ENCODE measurements at regions not wholly inside any gene's neighbourhood (a gene's known extent, or its start where the extent isn't known, plus 50 kb on each side); places are given as distances from the start of the nearest gene placed in this dataset.
"Not testable (repeated sequence)": the region's sequence is repeated elsewhere in the genome, so short reads cannot be mapped to it uniquely, and the experiment has no call there.

- intact Hi-C loops (cut with DNase I), result no loop called here
These were observed 327.3 kb downstream of the FGFR2 start for GRCh38 chr10:121270906-121271305.

GRCh38 chr10:121276046-121276445, 322.2 kb downstream of the FGFR2 start:
- Histone ChIP-seq H3K27me3 (no peaks in the 10 kb centered on the region), H3K4me1 (replicated peaks in 1 of 2) (no peaks in the 10 kb centered on the region), H3K9me3 (replicated peaks in 1 of 3) (no peaks in the 10 kb centered on the region), H3K36me3 (replicated peaks in 1 of 2) (no peaks in the 10 kb centered on the region), H3K27ac (no peak overlapping the region), H3K4me3 (no peak overlapping the region)
- WGBS, 4 donors, result 89 to 97% (median 95%) methylated on average over 7 of the region's 7 CpGs
- TF ChIP-seq POLR2A (IDR thresholded peaks at IDR 0.05), result no peak
- TF ChIP-seq CTCF (IDR thresholded peaks at IDR 0.05), result no peak
- intact Hi-C loops (cut with DNase I), result no loop called here
- DNase-seq, result no peak

More at GRCh38 chr10:121270906-121271305, 327.3 kb downstream of the FGFR2 start:
- Histone ChIP-seq H3K4me3 (no peak overlapping the region), H3K36me3 (replicated peaks in 1 of 2) (no peaks in the 10 kb centered on the region), H3K27me3 (no peaks in the 10 kb centered on the region), H3K9me3 (replicated peaks in 1 of 3) (no peaks in the 10 kb centered on the region), H3K27ac (no peak overlapping the region), H3K4me1 (replicated peaks in 1 of 2) (no peaks in the 10 kb centered on the region)
- 84 to 95% (median 87%) methylated on average over 7 of the region's 7 CpGs for WGBS, 4 donors
- DNase-seq, result no peak
- TF ChIP-seq POLR2A (IDR thresholded peaks at IDR 0.05), result no peak
- no peak for TF ChIP-seq CTCF (IDR thresholded peaks at IDR 0.05)

GRCh38 chr10:121276822-121277221, 321.4 kb downstream of the FGFR2 start:
- TF ChIP-seq CTCF (IDR thresholded peaks at IDR 0.05), result no peak
- no peak for TF ChIP-seq POLR2A (IDR thresholded peaks at IDR 0.05)
- no peak for DNase-seq
- WGBS, 4 donors, result 79 to 83% (median 81%) methylated on average over 4 of the region's 4 CpGs
- Histone ChIP-seq H3K27ac (no peak overlapping the region), H3K27me3 (no peaks in the 10 kb centered on the region), H3K4me1 (replicated peaks in 1 of 2) (no peaks in the 10 kb centered on the region), H3K36me3 (replicated peaks in 1 of 2) (no peaks in the 10 kb centered on the region), H3K9me3 (replicated peaks in 1 of 3) (no peaks in the 10 kb centered on the region), H3K4me3 (no peak overlapping the region)
- intact Hi-C loops (cut with DNase I), result no loop called here

GRCh38 chr10:121278386-121278785, 319.9 kb downstream of the FGFR2 start:
- H3K27ac ChIP-seq; H3K36me3 ChIP-seq (replicated peaks in 1 of 2); DNase-seq; H3K27me3 ChIP-seq; intact Hi-C loops (cut with DNase I); H3K4me1 ChIP-seq (replicated peaks in 1 of 2); H3K4me3 ChIP-seq; H3K9me3 ChIP-seq (replicated peaks in 1 of 3): not testable (repeated sequence)
- WGBS, 4 donors, result 95 to 100% (median 95%) methylated on average over 3 of the region's 3 CpGs

- no peaks in the 10 kb centered on the region for H3K27me3 ChIP-seq
- 67 to 72% (median 70%) methylated on average over 2 of the region's 2 CpGs for WGBS, 4 donors
- no peak overlapping the region for H3K4me3 ChIP-seq
- TF ChIP-seq POLR2A (IDR thresholded peaks at IDR 0.05), result no peak
- no peak for TF ChIP-seq CTCF (IDR thresholded peaks at IDR 0.05)
- DNase-seq, result no peak
- H3K9me3 ChIP-seq (replicated peaks in 1 of 3), result no peaks in the 10 kb centered on the region
- no peak overlapping the region for H3K27ac ChIP-seq
- no peaks in the 10 kb centered on the region for H3K36me3 ChIP-seq (replicated peaks in 1 of 2)
- intact Hi-C loops (cut with DNase I), result no loop called here
- peaks cover 0 to 7% of the 10 kb centered on the region in 2 donors for H3K4me1 ChIP-seq (replicated peaks in 1 of 2)
These were observed 316.7 kb downstream of the FGFR2 start for GRCh38 chr10:121281576-121281975.
